Upper lobe of left lung (tissue), 6 donors: ENCODE measurements at regions not wholly inside any gene's neighbourhood (a gene's known extent, or its start where the extent isn't known, plus 50 kb on each side); places are given as distances from the start of the nearest gene placed in this dataset.

Source experiments
- ATAC-seq, 2 donors: fragments of 200-7000 bp; cut with Tn5 transposase; one replicate each; pipeline ENCODE4 v1.9.1; 2022; ENCODE audit warnings: mild to moderate bottlenecking in 2 of 2, moderate library complexity in 2 of 2; ENCODE audit not compliant: low FRiP score in 2 of 2
- DNase-seq, 2 donors: peaks; one replicate each; pipeline ENCODE4 v3.0.0-alpha.2; 2019 to 2020
- H3K27ac ChIP-seq, 4 donors: fragments of 200-600 bp; sonication (generic); one replicate each; pipeline ENCODE4 v1.5.1; 2016 to 2019
- H3K27me3 ChIP-seq, 4 donors: fragments of 200-600 bp; sonication (generic); one replicate each; pipeline ENCODE4 v1.5.1; 2017 to 2019
- H3K36me3 ChIP-seq, 4 donors: fragments of 200-600 bp; sonication (generic); one replicate each; pipeline ENCODE4 v1.5.1; 2016 to 2019
- H3K4me1 ChIP-seq, 4 donors: fragments of 200-600 bp; sonication (generic); one replicate each; pipeline ENCODE4 v1.5.1; 2018 to 2019
- H3K4me3 ChIP-seq, 4 donors: fragments of 200-600 bp; sonication (generic); one replicate each; pipeline ENCODE4 v1.5.1; 2017 to 2019; ENCODE audit warnings: mild to moderate bottlenecking in 2 of 4, moderate library complexity in 1 of 4
- H3K9me3 ChIP-seq, 4 donors: fragments of 200-600 bp; sonication (generic); one replicate each; pipeline ENCODE4 v1.5.1; 2018 to 2019
- EP300 ChIP-seq, 4 donors: sonication (generic); formaldehyde crosslinking; IDR thresholded peaks; one replicate each; pipeline ENCODE4 v1.5.1; 2017; ENCODE audit warnings: antibody characterized with exemption in 4 of 4, control low read depth in 2 of 4
- POLR2A ChIP-seq, 4 donors: fragments of 450-650 bp; IDR thresholded peaks; one replicate each; pipeline ENCODE4 v1.5.1; 2016 to 2017; ENCODE audit warnings: antibody characterized with exemption in 4 of 4, mild to moderate bottlenecking in 2 of 4
- POLR2AphosphoS5 ChIP-seq, 2 donors: sonication (generic); formaldehyde crosslinking; IDR thresholded peaks; one replicate each; pipeline ENCODE4 v1.5.1; 2017; ENCODE audit warnings: antibody characterized with exemption in 2 of 2
- WGBS, 2 donors: methylation state at CpG; one replicate each; pipeline ENCODE4 v1.1.5; 2017 to 2018; 5-methylcytosine and 5-hydroxymethylcytosine counted together
- TF ChIP-seq, protein P1 (sequence below), 6 experiments: fragments of 450-650 bp in 4 of 6; fragments of 200-600 bp in 2 of 6; sonication (generic) in 2 of 6; IDR thresholded peaks; one replicate each; pipeline ENCODE4 v1.5.1; 2016 to 2019; ENCODE audit warnings: antibody characterized with exemption in 6 of 6
- donor health status: DM: no; HTN: no; CAD: no; lungs with moderate emphysema.
- donor health status: DM: no; HTN: yes; CAD: no; lungs with severe emphysema.

DNA sequence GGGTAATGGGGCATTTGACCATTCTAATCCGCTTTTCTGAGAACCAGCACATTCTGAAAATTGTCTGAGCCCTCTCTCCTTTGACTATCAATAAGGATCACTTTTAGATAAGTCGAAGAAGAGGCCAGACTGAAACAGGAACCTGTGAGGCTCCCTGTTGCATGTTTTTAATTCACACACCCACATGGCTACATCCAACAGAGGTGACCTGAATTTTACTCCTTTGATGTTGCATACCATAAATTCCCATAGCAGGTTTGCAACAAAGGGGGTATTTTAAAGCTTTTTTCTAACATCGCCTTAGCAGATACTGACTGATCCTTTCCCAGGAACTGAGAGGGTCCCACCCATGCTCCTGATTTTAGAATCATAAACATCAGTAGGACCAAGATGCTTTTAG lies 450.8 kb downstream of the USP25 start:
- no peak for ATAC-seq
- 70 to 76% methylated on average over 3 of the region's 3 CpGs for WGBS, 2 donors
- no peaks in the 10 kb centered on the region for H3K27me3 ChIP-seq
- no peaks in the 10 kb centered on the region for H3K36me3 ChIP-seq
- H3K9me3 ChIP-seq = no peaks in the 10 kb centered on the region
- H3K27ac ChIP-seq = no peak overlapping the region
- no peak overlapping the region for H3K4me3 ChIP-seq
- DNase-seq = no peak
- peaks cover 0 to 3% (median 0%) of the 10 kb centered on the region in 4 donors for H3K4me1 ChIP-seq
- TF ChIP-seq, protein P1, sequence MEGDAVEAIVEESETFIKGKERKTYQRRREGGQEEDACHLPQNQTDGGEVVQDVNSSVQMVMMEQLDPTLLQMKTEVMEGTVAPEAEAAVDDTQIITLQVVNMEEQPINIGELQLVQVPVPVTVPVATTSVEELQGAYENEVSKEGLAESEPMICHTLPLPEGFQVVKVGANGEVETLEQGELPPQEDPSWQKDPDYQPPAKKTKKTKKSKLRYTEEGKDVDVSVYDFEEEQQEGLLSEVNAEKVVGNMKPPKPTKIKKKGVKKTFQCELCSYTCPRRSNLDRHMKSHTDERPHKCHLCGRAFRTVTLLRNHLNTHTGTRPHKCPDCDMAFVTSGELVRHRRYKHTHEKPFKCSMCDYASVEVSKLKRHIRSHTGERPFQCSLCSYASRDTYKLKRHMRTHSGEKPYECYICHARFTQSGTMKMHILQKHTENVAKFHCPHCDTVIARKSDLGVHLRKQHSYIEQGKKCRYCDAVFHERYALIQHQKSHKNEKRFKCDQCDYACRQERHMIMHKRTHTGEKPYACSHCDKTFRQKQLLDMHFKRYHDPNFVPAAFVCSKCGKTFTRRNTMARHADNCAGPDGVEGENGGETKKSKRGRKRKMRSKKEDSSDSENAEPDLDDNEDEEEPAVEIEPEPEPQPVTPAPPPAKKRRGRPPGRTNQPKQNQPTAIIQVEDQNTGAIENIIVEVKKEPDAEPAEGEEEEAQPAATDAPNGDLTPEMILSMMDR (IDR thresholded peaks at IDR 0.05) = no peak
- no peak for TF ChIP-seq POLR2AphosphoS5 (IDR thresholded peaks at IDR 0.05)
- no peak for TF ChIP-seq POLR2A (IDR thresholded peaks at IDR 0.05)
- no peak for TF ChIP-seq EP300 (IDR thresholded peaks at IDR 0.05)

DNA sequence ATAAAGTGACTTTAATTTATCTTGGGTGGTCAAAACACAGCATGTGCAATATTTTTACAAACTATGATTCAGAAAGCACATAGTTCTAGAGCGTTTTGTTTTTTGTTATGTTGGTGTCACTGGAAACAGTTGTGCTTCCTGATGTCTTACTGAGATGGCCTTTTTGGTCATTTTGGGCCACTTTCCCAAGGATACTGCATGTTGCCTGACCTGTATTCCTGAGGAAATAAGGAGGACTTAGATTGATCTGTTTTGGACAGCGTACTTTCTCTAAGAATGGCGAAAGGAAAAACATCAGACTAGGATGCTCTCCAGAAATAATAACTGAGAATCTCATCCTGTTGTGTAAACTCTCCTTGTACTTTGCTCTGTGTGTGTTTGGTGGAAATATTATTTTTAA lies 451.2 kb downstream of the USP25 start:
- H3K36me3 ChIP-seq = no peaks in the 10 kb centered on the region
- WGBS, 2 donors = 62 to 73% methylated on average over 3 of the region's 3 CpGs
- H3K9me3 ChIP-seq = no peaks in the 10 kb centered on the region
- no peak for DNase-seq
- H3K4me1 ChIP-seq = peaks cover 0 to 3% (median 0%) of the 10 kb centered on the region in 4 donors
- H3K27ac ChIP-seq = no peak overlapping the region
- ATAC-seq = peak in 1 of 2 donors; percentile 78
- H3K27me3 ChIP-seq = no peaks in the 10 kb centered on the region
- no peak overlapping the region for H3K4me3 ChIP-seq
- TF ChIP-seq POLR2AphosphoS5 (IDR thresholded peaks at IDR 0.05) (no peak), POLR2A (IDR thresholded peaks at IDR 0.05) (no peak), EP300 (IDR thresholded peaks at IDR 0.05) (no peak)
- TF ChIP-seq, protein P1 (IDR thresholded peaks at IDR 0.05) = no peak

GRCh38 chr21:16185766-16186165 lies 456.0 kb downstream of the USP25 start:
- Histone ChIP-seq H3K4me3 (no peak overlapping the region), H3K9me3 (no peaks in the 10 kb centered on the region), H3K27me3 (no peaks in the 10 kb centered on the region), H3K27ac (no peak overlapping the region), H3K4me1 (no peaks in the 10 kb centered on the region), H3K36me3 (no peaks in the 10 kb centered on the region)
- DNase-seq (no peak), ATAC-seq (no peak)
- TF ChIP-seq POLR2AphosphoS5 (IDR thresholded peaks at IDR 0.05) = no peak
- TF ChIP-seq POLR2A (IDR thresholded peaks at IDR 0.05) = no peak
- TF ChIP-seq, protein P1 (IDR thresholded peaks at IDR 0.05) = no peak
- TF ChIP-seq EP300 (IDR thresholded peaks at IDR 0.05) = no peak
- WGBS, 2 donors = 49 to 54% methylated on average over 1 of the region's 1 CpG

DNA sequence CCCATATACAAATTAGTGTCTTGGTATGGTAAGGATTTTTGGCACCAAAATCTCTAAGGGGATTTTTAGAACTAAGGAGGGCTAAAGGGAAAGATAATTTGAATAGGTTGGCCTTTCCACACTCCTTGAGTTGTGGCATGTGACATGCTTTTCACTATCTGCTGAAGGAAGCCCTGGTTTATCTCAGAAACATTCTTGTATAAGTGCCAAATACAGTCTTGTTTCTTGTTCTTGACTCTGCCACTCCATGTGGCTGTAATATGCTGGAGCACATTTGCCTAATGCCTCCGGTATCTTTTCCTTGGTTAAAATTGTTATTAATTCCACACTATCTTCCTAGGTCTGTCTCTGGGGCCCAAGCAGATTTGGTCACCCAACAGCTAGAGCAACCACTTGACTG lies 457.0 kb downstream of the USP25 start:
- no peaks in the 10 kb centered on the region for H3K4me1 ChIP-seq
- no peak for ATAC-seq
- 33 to 50% methylated on average over 1 of the region's 1 CpG for WGBS, 2 donors

More for the DNA sequence above, 457.0 kb downstream of the USP25 start:
- Histone ChIP-seq H3K36me3 (no peaks in the 10 kb centered on the region), H3K27me3 (no peaks in the 10 kb centered on the region), H3K4me3 (no peak overlapping the region), H3K9me3 (no peaks in the 10 kb centered on the region), H3K27ac (no peak overlapping the region)
- no peak for TF ChIP-seq POLR2AphosphoS5 (IDR thresholded peaks at IDR 0.05)
- TF ChIP-seq EP300 (IDR thresholded peaks at IDR 0.05) = no peak
- TF ChIP-seq, protein P1 (IDR thresholded peaks at IDR 0.05) = no peak
- TF ChIP-seq POLR2A (IDR thresholded peaks at IDR 0.05) = no peak
- DNase-seq = no peak
